Stimulated activated CD8-positive, alpha-beta memory T cell treated with anti-CD3 and anti-CD28 coated beads, Interleukin-7, amount 100 ng/mL, for 24 hours (primary cell): ENCODE measurements at regions not wholly inside any gene's neighbourhood (a gene's known extent, or its start where the extent isn't known, plus 50 kb on each side); places are given as distances from the start of the nearest gene placed in this dataset.

Experiments used
- DNase-seq: peaks from one replicate; pipeline ENCODE4 v3.0.0-alpha.2; 2020; ENCODE audit warnings: low read depth

DNA sequence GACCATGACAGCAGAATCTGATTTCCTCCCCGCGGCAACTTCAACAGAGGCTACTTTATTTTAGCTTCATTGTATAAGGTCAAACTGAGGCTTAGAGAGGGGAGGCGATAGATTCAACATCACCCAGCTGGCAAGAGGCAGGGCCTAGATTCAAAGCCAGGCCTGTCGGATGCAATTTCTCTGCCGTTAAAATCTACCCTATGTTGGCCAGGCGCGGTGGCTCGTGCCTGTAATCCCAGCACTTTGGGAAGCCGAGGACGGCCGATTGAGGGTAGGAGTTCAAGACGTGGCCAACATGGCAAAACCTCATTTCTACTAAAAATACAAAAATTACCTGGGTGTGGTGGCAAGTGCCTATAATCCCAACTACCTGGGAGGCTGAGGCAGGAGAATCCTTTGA, 182.2 kb downstream of the BCOR start:
- DNase-seq, result no peak

DNA sequence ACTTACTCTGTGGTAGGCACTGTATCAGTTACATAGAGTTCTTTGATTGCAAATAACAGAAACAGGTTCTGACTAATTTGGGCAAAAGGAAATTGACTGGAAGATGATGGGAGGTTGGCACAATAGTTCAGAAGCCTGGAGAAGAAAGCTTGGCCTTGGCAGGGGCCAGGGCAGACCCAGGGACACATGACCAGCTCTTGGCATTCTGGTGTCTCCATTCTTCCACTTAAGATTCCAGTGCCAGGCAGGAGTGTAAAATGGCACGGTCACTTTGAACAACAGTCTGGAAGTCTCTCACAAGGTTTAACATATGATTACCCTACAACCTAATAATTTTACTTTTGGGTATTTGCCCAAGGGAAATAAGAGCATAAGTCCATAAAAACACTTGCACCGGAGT, 175.9 kb downstream of the BCOR start:
- no peak for DNase-seq

- no peak for DNase-seq
Observed at GRCh38 chrX:39922488-39922887, 175.3 kb downstream of the BCOR start.

DNA sequence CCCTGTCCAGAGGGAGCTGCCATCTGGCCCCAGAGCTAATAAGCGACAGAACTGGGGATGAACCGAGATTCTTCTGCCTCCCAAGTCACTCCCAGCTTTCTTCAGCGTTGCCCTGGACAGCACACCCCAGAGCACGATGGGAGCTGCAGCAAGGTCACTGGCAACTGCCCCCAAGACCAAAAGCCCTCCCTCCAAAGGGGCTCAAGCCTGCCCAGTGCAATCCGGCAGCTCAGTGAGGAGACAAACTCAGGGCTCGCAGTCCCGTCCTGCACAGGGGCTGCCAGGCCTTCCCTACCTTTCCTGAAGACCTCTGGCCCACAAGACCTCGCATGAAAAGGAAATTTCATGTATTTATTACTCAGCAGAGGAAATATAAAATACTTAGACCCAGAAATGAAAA, 174.8 kb downstream of the BCOR start:
- DNase-seq, result no peak

DNA sequence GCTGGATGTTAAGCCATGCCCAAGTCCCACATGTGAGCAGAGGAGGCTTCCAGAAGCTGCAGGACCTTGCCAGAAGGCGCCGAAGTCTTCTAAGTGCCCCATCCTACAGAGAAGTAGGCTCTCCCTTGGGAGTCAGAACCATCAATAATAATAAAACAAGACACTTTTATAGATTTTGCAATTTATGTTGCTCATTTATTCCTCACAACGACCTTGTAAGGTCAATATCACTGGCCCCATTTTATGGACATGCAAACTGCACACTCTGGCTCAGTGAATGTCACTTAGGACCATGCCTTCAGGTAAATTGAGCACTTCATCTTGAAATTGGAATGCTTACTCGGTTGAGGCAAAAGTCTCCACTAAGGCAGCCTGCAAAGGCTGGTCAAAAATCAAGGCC, 170.4 kb downstream of the BCOR start:
- DNase-seq, result no peak

GRCh38 chrX:39928704-39929378, 168.9 kb downstream of the BCOR start:
- DNase-seq, result no peak

DNA sequence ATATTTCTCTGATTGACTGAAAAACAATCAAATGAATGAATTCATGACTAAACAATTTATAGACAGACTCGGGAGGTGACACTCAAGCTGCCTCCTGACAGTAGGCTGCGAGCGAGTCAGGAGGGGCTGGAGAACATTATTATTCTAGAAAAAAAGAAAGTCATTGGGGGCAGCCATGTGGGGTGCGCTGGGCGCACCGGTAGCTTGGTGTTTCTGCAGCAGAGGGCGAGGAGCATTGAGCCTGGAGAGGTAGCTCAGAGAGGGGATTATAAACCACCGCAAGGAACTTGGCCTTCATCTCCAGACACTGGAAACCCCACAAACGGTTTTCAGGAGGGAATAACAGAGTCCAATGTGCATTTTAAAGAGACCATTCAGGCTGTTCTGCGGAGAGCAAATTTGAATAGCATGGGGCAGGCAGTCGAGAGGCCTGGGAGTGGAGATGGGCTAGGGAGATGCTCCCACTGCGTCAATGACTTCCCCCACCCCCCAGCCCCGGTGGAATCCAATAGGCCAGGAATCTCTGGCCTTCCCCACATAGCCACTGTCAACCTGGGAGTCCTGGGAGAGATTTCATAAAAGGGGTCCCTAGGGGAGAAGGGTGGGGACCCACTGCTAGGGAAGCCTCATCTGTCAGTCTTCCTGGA, 168.3 kb downstream of the BCOR start:
- DNase-seq, result no peak

GRCh38 chrX:39930786-39931528, 166.8 kb downstream of the BCOR start:
- DNase-seq, result no peak

DNA sequence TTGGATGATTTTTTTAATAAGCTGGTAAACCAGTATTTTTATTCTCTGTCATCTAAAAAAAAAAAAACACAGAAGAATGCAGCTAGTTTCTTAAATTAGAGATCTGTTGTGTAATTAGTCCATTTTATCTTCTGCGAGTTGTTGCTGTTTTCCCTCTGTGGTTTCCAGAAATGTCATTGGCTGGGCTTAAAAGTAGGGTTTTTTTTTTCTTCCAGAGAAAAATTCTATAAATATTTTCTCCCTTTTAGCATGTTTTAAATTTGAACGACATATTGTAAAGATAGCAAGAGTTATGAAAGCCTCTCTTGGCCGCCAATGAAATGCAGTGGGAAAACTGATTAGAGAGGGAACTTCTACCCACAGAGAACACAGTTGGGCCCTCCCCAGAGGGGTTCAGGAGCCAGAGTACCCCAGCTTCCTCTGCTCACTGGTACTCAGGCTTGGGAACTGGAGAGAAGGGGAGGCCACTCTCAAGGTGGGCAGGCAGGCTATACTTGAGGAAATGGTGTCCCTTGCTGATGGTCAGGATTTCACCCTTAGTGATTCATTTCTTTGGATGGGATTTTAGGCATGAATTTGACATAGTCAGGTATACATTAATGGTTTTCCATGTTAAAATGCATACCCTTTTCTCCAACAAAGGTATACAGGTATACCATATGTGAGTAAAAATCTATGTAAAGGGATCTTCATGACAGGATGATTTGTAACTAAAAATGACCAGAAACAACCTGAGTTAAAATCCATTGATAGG, 166.1 kb downstream of the BCOR start:
- DNase-seq, result no peak

GRCh38 chrX:39935411-39936064, 162.2 kb downstream of the BCOR start:
- no peak for DNase-seq

DNA sequence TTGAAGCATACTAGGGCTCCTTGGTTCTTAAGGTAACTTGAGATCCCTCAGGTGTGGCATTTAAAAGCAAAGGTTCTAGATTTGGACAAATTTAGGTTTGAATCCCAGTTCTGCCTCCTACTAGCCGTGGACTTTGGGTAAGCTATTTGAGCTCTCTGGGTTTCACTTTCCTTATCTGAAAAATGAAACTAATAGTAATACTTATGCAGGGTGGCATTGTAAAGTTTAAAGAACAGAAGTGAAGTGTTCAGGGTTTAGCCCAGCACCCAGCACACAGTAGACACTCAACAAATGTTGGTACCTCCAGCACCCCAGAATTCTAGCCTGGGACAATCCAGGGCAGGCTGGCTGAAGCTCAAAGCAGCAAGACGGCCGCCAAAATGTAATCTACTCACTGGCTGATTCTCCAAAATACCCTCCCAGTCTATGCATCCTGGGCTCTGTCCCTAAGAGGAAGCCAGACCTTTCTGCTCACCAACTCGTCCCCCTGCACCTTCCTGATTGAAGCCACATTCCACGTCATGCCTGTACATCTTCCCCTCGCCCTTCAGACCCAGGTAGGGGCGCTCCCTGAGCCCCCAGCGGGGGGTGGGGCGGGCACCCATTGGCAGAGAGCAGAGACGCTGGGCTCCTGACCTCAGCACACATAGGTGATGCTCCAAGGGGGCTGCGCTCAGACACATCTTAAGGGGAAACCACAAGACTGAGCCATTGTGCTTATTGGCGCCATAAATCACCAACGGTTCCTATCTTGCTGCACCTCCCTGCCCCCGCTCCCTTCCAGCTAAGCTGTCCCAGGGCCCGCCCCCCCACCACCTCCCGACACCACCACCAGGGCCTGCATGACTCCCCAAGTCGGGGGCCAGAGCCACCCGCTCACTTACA, 160.6 kb downstream of the BCOR start:
- DNase-seq, result no peak

DNA sequence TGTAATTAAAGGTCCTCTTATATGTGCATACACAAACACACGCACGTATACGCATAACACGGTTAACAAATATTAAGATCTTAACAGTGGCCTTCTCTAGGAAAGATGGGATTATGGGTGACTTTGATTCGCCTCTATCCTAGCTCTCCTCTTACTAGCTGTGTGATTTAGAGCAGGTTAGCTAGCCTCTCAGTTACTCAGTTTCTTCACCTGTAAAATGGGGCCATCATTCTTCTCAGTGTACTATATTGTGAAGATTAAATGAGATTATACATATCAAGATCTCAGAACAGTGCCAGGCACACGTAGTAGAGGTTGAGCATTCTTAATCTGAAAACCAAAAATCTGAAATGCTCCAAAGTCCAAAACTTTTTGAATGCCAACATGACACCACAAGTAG, 159.3 kb downstream of the BCOR start:
- no peak for DNase-seq

DNA sequence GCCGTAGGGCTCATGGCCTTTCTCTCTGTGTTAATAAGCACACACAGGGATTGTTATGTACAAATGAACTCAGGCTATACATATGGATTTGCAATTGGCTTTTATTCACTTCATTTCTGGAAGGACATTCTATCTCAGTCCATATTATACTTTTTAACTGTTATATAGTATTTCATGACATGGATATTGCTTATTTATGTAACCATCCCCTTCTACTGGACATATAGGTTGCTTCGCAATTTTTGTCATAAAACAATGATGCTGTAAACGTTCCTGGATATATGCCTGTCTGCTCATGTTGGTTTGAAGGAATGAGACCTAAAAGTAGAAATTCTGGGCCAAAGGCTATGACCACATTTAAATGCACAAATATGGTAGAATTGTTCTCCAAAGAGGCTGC, 158.1 kb downstream of the BCOR start:
- no peak for DNase-seq

GRCh38 chrX:39941332-39941920, 156.3 kb downstream of the BCOR start:
- DNase-seq, result no peak

DNA sequence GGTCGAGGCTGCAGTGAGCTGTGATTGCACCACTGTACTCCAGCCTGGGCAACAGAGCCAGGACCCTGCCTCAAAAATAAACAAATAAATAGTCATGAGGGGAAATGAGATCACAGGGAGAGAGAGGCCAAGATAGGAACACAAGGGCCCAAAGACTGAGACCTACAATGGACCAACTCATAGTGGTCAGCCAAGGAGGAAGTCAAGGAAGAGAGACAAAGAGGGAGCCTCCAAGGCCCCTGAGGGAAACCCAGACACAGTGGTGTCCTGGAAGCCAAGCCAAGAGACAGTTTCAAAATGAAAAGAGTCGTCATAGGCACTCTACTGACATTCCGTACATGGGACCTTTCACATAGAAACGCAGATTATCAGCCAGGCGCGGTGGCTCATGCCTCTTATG, 153.3 kb downstream of the BCOR start:
- no peak for DNase-seq

- no peak for DNase-seq
Observed at GRCh38 chrX:39945709-39946108, 152.0 kb downstream of the BCOR start.

- no peak for DNase-seq
Observed at GRCh38 chrX:39946822-39947221, 150.9 kb downstream of the BCOR start.

DNA sequence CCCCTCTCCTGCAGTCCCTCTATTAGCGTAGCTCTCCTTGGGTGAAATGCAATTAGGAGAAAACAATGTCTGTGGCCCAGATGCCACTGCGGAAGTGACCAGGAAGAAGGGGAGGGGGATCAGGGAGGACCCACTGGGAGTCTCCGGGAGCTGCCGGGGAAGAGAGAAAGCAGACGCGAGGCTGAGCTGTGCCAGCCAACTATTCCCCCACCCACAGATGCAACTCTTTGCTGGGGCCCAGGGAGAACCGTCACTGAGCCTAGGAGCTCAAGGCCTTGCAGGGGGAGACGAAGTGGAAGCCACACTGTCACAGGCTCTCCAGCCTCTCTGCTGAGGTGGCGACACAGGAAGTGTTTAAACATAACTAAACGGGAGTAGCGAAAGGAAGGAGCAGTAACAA, 149.2 kb downstream of the BCOR start:
- no peak for DNase-seq

DNA sequence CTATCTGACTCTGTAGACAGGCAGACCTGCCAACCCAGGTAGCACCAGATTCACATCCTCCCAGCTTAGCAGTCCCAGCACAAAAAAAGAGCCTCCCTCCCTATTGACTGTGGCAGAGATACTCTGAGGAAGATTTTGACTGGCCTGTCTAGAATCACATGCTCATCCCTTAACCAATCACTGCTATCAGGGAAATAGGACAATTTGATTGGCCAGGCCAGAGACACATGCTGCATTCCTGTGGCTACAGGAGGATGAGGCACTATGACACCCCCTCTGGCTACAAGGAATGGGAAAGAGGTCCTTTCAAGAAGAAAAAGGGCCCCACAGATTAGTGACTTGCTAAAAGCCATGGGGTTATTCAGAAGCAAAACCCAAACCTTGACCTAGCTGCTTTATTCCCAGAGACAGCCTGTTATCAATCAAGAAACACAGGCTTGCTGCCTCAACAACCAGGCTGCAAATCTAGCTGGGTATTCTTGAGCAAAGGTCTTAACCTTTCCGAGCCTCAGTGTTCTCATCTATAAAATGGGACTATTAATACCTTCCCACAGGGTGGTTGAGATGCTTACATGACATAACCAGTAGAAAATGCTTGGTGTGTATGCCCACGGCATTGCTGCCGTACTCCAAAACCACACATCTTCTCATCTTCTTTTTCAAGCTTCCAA, 147.6 kb downstream of the BCOR start:
- no peak for DNase-seq

GRCh38 chrX:39952989-39953388, 144.8 kb downstream of the BCOR start:
- no peak for DNase-seq
